HepG2 (cell line): ENCODE measurements at regions not wholly inside any gene's neighbourhood (a gene's known extent, or its start where the extent isn't known, plus 50 kb on each side); places are given as distances from the start of the nearest gene placed in this dataset.
A peak's percentile ranks its signal among the peaks of the same experiment; 100 is the strongest.

ENCODE experiments used
- ELF4 ChIP-seq: sonication (generic); formaldehyde crosslinking; IDR thresholded peaks from 2 replicates; pipeline ENCODE4 v1.5.0; 2020; ENCODE audit warnings: missing genetic modification reagents, mild to moderate bottlenecking, moderate library complexity, borderline replicate concordance
- JDP2 ChIP-seq: sonication (generic); formaldehyde crosslinking; IDR thresholded peaks from 2 replicates; pipeline ENCODE4 v1.8.1; 2022; ENCODE audit warnings: missing genetic modification reagents, borderline replicate concordance
- RAD51 ChIP-seq: fragments of 450-650 bp; IDR thresholded peaks from 2 replicates; pipeline ENCODE4 v1.6.1; 2016; ENCODE audit warnings: borderline replicate concordance
- RBFOX2 ChIP-seq: fragments of 200-400 bp; formaldehyde crosslinking; IDR thresholded peaks from 2 replicates; pipeline ENCODE4 v1.6.1; 2017; ENCODE audit warnings: low read depth, mild to moderate bottlenecking, low read length
- SMAD9 ChIP-seq: sonication (generic); formaldehyde crosslinking; IDR thresholded peaks from 2 replicates; pipeline ENCODE4 v1.5.1; 2020; ENCODE audit warnings: mild to moderate bottlenecking, missing genetic modification reagents
- SRSF1 ChIP-seq: fragments of 200-400 bp; formaldehyde crosslinking; optimal IDR thresholded peaks from 2 replicates; pipeline ENCODE3; 2017; ENCODE audit warnings: mild to moderate bottlenecking, low read depth, low read length, moderate library complexity
- YEATS4 ChIP-seq: sonication (generic); formaldehyde crosslinking; IDR thresholded peaks from 2 replicates; pipeline ENCODE4 v1.4.0; 2020; ENCODE audit warnings: missing genetic modification reagents, borderline replicate concordance
- ZFP90 ChIP-seq: sonication (generic); formaldehyde crosslinking; IDR thresholded peaks from 2 replicates; pipeline ENCODE4 v1.8.0; 2022; ENCODE audit warnings: missing genetic modification reagents, mild to moderate bottlenecking, inconsistent platforms, borderline replicate concordance
- ZNF12 ChIP-seq: sonication (generic); formaldehyde crosslinking; IDR thresholded peaks from 2 replicates; pipeline ENCODE4 v1.5.0; 2020; ENCODE audit warnings: missing genetic modification reagents
- ZNF20 ChIP-seq: sonication (generic); formaldehyde crosslinking; IDR thresholded peaks from 2 replicates; pipeline ENCODE4 v1.4.0; 2020; ENCODE audit warnings: mild to moderate bottlenecking, moderate library complexity, missing genetic modification reagents
- ZNF234 ChIP-seq: sonication (generic); formaldehyde crosslinking; conservative IDR thresholded peaks from 2 replicates; pipeline ENCODE4 v1.5.1; 2020; ENCODE audit warnings: mild to moderate bottlenecking, missing genetic modification reagents
- ZNF549 ChIP-seq: sonication (generic); formaldehyde crosslinking; IDR thresholded peaks from 2 replicates; pipeline ENCODE4 v1.5.0; 2020; ENCODE audit warnings: missing genetic modification reagents
- ZNF724P ChIP-seq: sonication (generic); formaldehyde crosslinking; IDR thresholded peaks from 2 replicates; pipeline ENCODE4 v1.8.0; 2022; ENCODE audit warnings: missing genetic modification reagents, borderline replicate concordance
- TF ChIP-seq, protein P1 (sequence below): sonication (generic); formaldehyde crosslinking; IDR thresholded peaks from 2 replicates; pipeline ENCODE4 v1.4.0; 2020; ENCODE audit warnings: missing genetic modification reagents
- TF ChIP-seq, protein P2 (sequence below): sonication (generic); formaldehyde crosslinking; IDR thresholded peaks from 2 replicates; pipeline ENCODE4 v1.4.0; 2020; ENCODE audit warnings: missing genetic modification reagents
- TF ChIP-seq, protein P3 (sequence below): sonication (generic); formaldehyde crosslinking; IDR thresholded peaks from 2 replicates; pipeline ENCODE4 v1.4.0; 2020; ENCODE audit warnings: missing genetic modification reagents, borderline replicate concordance

DNA sequence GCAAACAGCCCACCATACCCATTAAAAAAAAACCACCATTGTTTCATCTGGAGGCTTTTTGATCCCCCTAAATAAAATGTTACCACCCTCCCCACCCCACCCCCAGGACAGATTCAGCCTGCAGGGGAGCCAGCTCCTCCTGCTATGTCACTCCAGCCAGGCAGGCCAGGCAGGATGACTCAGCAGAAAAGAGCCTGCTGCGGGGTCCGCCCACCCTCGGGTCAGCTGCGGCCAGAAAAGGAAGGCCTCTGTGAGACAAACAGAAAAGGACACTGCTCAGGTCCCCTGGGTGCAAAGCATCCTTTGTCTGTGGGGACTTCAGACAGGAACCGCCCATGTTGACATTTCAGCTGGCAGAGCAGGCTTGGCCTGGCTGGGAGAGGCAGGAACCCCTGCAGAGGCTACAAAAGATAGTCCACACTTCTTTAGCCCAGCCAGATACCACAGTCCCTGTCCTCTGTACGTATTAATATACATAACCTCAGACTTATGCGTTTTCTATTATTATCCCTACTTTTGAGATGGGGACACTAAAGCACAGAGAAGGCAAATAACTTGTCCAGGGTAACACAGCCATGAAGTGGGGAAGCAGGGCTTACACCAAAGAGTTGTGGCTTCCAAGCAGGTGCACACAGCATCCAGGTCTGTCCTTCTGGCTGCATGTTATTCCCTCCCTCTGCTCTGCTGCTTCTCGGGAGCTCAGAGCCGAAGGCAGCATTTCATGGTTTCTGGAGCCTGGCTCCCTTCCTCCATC, 147.7 kb downstream of the CPEB2 start (continued):
- TF ChIP-seq, protein P1, sequence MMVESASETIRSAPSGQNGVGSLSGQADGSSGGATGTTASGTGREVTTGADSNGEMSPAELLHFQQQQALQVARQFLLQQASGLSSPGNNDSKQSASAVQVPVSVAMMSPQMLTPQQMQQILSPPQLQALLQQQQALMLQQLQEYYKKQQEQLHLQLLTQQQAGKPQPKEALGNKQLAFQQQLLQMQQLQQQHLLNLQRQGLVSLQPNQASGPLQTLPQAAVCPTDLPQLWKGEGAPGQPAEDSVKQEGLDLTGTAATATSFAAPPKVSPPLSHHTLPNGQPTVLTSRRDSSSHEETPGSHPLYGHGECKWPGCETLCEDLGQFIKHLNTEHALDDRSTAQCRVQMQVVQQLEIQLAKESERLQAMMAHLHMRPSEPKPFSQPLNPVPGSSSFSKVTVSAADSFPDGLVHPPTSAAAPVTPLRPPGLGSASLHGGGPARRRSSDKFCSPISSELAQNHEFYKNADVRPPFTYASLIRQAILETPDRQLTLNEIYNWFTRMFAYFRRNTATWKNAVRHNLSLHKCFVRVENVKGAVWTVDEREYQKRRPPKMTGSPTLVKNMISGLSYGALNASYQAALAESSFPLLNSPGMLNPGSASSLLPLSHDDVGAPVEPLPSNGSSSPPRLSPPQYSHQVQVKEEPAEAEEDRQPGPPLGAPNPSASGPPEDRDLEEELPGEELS (CRISPR knock-in tag), result peak; percentile 30; the same call in 1 of the 2 replicates
- no peak for TF ChIP-seq ZNF549 (CRISPR knock-in tag)
- no peak for TF ChIP-seq ZNF234
- TF ChIP-seq JDP2, result no peak
- no peak for TF ChIP-seq RBFOX2
- no peak for TF ChIP-seq YEATS4 (CRISPR knock-in tag)
- no peak for TF ChIP-seq ZNF12
- no peak for TF ChIP-seq SRSF1
- no peak for TF ChIP-seq ZNF20
- no peak for TF ChIP-seq ZFP90 (CRISPR knock-in tag)
- TF ChIP-seq SMAD9 (CRISPR knock-in tag), result no peak
- TF ChIP-seq, protein P2, sequence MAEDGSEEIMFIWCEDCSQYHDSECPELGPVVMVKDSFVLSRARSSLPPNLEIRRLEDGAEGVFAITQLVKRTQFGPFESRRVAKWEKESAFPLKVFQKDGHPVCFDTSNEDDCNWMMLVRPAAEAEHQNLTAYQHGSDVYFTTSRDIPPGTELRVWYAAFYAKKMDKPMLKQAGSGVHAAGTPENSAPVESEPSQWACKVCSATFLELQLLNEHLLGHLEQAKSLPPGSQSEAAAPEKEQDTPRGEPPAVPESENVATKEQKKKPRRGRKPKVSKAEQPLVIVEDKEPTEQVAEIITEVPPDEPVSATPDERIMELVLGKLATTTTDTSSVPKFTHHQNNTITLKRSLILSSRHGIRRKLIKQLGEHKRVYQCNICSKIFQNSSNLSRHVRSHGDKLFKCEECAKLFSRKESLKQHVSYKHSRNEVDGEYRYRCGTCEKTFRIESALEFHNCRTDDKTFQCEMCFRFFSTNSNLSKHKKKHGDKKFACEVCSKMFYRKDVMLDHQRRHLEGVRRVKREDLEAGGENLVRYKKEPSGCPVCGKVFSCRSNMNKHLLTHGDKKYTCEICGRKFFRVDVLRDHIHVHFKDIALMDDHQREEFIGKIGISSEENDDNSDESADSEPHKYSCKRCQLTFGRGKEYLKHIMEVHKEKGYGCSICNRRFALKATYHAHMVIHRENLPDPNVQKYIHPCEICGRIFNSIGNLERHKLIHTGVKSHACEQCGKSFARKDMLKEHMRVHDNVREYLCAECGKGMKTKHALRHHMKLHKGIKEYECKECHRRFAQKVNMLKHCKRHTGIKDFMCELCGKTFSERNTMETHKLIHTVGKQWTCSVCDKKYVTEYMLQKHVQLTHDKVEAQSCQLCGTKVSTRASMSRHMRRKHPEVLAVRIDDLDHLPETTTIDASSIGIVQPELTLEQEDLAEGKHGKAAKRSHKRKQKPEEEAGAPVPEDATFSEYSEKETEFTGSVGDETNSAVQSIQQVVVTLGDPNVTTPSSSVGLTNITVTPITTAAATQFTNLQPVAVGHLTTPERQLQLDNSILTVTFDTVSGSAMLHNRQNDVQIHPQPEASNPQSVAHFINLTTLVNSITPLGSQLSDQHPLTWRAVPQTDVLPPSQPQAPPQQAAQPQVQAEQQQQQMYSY, result no peak
- no peak for TF ChIP-seq ZNF724P (CRISPR knock-in tag)
- TF ChIP-seq, protein P3, sequence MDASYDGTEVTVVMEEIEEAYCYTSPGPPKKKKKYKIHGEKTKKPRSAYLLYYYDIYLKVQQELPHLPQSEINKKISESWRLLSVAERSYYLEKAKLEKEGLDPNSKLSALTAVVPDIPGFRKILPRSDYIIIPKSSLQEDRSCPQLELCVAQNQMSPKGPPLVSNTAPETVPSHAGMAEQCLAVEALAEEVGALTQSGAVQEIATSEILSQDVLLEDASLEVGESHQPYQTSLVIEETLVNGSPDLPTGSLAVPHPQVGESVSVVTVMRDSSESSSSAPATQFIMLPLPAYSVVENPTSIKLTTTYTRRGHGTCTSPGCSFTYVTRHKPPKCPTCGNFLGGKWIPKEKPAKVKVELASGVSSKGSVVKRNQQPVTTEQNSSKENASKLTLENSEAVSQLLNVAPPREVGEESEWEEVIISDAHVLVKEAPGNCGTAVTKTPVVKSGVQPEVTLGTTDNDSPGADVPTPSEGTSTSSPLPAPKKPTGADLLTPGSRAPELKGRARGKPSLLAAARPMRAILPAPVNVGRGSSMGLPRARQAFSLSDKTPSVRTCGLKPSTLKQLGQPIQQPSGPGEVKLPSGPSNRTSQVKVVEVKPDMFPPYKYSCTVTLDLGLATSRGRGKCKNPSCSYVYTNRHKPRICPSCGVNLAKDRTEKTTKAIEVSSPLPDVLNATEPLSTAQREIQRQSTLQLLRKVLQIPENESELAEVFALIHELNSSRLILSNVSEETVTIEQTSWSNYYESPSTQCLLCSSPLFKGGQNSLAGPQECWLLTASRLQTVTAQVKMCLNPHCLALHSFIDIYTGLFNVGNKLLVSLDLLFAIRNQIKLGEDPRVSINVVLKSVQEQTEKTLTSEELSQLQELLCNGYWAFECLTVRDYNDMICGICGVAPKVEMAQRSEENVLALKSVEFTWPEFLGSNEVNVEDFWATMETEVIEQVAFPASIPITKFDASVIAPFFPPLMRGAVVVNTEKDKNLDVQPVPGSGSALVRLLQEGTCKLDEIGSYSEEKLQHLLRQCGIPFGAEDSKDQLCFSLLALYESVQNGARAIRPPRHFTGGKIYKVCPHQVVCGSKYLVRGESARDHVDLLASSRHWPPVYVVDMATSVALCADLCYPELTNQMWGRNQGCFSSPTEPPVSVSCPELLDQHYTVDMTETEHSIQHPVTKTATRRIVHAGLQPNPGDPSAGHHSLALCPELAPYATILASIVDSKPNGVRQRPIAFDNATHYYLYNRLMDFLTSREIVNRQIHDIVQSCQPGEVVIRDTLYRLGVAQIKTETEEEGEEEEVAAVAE, result no peak
- no peak for TF ChIP-seq RAD51
- no peak for TF ChIP-seq ELF4 (CRISPR knock-in tag)
